HL-60/S4 treated with retinoic acid at 250 ng/mL for 4 days and 3 days (cell line): ENCODE measurements at regions not wholly inside any gene's neighbourhood (a gene's known extent, or its start where the extent isn't known, plus 50 kb on each side); places are given as distances from the start of the nearest gene placed in this dataset.

Experiments used
- in situ Hi-C: fragments of 300-500 bp; cut with MboI; formaldehyde crosslinking; loops from 2 replicates; pipeline ENCODE4 v1.7.0; 2022; ENCODE audit warnings: low sequenced_read_pairs

DNA sequence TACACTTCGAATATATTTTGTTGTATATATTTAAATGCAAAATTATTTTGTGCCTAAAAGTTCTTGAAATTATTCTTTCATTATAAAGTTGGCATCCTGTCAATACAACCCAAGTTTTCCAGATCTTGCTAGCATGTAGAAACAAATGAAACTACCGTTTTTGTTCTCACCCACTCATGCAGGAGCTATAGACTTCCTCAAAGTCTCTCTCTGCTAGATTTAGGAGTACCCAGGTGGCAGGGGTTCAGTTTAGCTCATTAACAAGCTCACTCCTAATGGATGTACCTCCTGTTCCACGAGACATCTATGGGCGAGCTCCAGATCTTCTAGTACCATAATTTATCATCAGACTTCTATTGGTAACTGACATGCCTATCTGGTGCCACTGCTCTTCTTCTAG is 390.2 kb upstream of the POU3F1 start:
- in situ Hi-C loops = no loop called here

DNA sequence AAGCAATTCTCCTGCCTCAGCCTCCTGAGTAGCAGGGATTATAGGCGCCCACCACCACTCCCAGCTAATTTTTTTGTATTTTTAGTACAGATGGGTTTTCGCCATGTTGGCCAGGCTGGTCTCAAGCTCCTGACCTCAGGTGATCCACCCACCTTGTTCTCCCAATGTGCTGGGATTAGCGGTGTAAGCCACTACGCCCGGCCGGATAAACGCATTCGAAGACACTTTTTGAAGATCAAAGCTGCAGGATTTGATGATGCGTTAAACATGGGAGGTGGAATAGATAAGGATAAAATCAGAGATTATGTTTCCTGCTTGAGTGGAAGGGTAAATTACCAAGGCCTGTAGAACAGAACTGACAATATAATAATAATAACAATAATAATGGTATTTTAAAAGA is 389.4 kb upstream of the POU3F1 start:
- in situ Hi-C loops = no loop called here

DNA sequence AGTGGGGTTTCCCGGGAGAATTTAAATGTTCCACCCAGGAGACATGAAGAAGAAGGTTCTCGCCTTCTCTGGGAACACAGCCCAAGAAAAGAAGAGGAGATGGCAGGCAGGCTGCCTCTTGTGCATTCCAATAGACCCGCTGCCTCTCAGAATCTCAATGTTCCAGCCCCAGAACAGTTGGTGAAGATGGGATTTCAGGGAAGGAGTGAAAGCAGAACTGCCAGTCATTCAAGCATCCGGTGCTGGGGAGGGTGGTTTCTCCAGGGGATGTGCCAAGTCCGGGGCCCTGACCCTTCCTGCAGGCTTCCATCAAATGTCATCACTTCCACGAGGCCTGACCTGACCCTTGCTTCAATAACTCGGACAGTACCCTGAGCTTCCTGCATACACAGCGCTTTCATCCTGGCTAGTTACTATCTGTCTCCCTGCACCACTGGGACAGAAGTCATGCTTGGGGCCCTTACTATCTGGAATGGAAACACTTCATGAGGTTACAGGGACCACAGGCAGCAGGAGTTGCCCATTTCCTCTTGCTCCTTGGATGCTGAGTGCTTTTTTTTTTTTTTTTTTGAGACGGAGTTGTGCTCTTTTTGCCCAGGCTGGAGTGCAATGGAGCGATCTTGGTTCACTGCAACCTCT is 386.6 kb upstream of the POU3F1 start:
- in situ Hi-C loops = no loop called here

DNA sequence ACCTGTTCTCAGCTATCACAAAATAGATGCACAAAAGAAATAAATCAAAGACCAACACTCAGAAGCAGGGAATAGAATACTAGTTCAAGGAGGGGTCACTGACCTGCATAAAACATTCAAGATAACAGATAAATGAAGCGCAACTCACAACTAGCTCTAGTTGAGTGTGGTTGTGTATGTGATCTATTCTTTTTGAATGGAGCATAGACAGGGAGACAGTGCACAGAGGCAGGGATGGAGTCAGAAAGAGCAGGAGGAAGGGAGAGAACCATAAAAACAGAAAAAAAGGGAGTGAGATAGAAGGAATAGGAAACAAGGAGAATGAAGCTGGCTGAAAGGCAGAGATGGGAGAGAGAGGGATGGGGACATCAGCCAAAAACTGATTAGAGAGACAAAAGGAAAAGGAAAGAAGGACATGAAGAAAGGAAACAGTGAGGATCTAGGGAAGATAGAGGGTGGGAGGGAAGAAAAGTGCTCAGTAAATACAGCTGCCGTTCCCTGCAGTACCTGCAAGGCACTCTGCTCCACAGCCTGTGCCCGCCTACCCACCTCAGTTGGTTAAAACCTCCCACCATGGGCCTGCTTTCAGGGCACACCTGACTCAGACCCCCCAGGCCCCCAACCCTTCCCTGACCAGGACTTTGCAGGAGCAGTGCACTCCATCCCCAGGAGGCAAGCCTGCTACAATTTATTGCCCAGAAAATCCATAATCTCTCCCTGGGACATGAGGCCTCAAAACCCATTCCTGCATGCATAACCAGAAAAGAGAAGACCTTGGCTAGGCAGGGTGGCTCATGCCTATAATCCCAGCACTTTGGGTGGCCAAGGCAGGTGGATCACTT is 385.2 kb upstream of the POU3F1 start:
- in situ Hi-C loops = no loop called here

DNA sequence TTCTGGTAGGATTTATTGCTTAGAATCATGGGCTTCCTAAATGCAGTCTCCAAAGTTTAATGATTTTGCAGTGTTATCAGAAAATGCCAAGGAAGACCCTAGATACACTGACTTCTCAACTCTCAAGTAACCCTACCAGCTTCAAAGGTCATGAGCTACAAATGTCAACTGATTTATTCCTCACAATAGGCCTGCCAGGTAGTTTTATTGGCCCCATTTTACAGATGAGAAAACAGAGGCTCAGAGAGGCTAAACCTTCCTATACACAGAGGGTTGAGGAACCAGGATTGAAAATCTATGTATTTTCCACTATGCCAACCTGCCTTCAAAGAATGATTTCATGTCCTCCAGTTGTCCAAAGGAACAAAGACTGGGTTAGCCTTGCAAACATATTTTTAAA is 384.4 kb upstream of the POU3F1 start:
- in situ Hi-C loops = no loop called here

DNA sequence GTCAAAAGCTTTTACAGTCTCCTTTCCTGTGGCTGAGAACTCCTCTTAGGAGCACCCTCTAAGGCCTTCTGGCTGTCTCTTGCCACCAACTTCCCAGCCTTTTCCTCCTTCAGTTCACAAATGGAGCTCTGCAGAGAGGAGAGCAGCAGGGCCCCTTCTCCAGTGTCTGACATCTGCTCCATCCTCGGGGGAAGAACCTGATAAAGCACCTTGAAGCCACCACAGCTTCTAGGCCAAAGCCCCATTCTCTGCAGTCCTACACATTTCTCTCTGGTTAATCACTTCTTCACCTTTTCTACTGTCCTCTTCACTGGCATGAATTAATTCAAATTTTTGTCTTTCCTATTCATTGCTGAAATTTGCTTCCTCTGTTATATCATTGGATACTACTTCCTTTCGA is 378.1 kb upstream of the POU3F1 start:
- in situ Hi-C loops = no loop called here

DNA sequence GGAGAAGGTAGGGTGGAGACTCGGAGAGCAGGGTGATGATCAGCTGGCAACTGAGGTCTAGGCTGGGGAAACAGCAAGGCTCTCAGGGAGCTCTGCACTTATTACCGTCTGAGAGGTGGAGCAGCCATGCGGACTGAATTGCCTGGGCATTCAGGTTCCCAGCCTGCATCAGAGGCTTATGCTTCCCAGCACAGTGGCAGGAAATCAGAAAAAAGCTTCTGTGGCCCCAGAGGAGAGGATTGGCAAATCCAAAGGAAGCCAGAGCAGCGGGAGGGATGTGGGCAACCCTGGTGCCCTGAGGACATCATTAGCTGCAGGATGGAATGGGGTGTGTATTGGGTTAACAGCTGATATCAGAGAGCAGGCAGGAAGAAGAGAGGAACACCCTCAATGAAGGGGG is 374.1 kb upstream of the POU3F1 start:
- in situ Hi-C loops = no loop called here

DNA sequence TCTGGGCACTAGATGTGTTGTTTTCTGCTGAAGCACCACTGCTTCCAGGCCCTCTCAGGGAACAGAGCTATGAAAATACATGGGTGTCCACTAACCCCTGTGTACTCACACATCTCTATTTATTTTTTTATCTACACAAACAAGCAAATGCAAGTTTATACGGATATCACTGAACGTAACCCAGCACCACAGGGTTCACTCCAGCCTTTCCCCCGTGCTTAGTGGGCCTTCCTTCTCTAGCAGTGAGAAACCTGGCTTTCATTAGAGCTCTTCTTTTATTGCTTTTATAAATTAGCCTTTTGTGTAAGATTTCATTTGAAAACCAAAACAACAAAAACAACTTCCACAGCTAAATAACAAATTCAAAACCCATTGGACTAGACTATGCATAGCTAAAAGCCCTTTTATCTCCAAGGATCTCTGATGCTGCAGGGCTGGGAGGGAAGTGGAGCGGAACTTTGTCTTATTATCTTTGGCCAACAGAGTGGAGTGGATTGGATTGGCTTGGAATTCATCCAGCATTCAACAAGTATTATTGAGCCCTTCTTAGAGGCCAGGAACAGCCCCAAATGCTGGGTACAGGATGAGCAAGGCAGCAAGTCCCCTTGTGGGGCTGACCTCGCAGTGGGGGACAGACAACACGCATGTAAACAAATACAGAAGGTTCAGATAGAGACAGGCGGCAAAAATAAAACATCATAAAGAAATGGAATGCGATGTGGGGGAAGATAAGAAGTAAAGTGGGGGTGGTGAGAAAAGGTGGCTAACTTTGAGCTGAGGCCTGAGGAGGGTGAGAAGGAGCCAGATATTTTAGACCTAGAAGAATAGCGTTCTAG is 371.8 kb upstream of the POU3F1 start:
- in situ Hi-C loops = no loop called here

DNA sequence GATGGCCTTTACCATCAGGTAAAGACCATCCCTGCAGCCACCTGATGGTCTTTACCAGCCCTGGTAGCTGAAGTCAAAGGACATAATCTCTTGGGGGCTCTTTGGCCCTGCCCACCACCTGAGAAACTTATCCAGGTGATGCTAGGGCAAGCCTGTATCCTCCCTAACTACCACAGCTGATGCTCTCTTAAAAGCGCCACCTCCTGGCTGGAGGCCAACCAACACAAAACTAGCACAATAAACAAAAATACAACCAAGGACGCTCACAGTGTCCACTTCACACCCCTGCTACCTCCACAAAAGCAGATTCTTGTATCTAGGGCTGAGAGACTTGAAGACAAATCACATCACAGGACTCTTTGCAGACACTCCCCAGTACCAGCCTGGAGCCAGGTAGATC is 357.1 kb upstream of the POU3F1 start:
- in situ Hi-C loops = no loop called here

DNA sequence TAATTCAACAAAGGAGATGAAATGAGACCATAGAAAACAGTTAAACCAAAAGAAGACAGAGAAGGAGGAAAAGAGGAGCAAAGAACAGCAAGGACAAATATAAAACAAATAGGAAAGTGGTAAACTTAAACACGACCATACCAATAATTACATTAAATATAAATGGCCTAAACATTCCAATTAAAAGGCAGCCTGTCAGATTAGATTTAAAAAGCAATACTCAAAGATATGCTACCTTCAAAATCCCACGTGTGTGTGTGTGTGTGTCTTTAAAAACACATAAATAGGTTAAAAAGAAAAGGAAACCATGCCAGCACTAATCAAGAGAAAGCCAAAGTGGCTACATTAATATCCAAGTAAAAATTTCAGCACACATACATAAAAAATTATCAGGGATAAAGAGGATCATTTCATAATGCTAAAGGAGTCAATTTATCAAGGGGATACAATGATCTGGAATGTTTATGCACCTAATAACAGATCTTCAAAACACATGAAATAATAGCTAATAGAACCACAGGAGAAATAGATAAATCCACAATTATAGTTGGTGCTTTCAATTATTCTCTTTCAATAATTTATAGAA is 355.7 kb upstream of the POU3F1 start:
- in situ Hi-C loops = no loop called here

DNA sequence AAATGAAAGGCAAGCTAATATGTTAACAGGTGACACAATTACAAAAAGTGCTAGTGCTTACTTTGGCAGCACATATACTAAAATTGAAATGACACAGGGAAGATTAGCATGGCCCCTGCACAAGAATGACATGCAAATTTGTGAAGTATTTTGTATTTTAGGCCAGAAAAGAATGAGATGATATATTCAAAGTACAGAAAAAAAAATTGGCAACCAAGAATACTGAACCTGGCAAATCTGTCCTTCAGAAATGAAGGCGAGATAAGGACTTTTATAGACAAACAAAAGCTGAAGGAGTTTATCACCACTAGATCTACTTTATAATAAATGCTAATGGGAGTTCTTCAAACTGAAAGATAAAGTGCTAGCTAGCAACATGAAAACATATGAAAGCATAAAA is 350.0 kb upstream of the POU3F1 start:
- in situ Hi-C loops = no loop called here

DNA sequence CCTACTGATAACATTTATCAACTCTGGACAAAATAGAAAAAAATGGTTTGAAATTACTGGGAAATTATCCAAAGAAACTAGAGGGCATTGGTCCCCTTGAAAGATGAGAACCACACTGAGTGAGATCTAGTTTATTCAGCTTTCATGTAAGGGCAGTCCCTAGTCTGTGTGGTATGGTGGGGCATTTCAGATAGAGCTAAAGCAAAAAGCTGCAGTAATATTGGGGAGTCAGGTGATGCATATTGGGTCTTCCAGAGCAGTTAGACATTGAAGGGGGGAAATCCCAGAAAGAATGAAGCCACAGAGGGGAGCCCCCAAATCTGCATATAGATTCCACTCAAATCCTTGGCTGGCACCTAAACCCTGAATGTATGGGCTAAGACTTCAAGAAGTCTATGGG is 347.7 kb upstream of the POU3F1 start:
- in situ Hi-C loops = no loop called here

DNA sequence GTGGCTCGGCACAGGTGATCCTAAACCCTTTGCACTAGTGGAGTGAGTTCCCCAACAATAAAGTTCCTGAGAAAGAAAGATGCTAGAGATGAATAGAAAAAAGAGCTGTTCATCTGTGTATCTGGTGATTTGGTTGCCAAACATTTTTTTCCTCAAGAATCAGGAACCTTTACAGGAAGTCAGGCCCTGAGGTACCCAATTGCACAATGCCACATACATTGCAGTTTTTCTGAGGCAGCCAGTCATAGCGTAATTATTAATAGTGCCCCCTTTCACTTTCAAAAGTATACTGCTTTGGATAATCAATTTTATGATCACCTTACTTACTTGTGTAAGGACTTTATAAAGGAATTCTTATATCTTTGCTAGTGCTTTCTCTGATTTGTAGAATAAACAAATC is 346.3 kb upstream of the POU3F1 start:
- in situ Hi-C loops = no loop called here

DNA sequence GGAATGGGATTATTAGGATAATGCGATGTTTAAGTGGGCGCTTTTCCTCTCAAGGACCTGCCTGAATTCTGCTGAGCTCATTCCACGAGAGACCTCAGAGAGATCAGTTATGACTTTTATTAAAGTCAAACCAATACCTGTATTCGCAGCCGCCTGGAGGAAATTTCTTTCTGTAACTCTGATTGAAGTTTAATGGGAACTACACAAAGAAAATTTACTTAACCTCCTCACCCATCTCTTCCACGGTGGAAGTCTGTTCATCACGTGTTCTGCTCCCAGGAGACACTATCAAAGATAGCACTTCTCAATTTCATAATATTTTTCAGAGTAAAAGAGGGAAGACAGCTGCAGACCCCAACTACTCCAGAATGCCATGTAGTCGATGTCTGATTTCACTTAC is 334.7 kb upstream of the POU3F1 start:
- in situ Hi-C loops = no loop called here

DNA sequence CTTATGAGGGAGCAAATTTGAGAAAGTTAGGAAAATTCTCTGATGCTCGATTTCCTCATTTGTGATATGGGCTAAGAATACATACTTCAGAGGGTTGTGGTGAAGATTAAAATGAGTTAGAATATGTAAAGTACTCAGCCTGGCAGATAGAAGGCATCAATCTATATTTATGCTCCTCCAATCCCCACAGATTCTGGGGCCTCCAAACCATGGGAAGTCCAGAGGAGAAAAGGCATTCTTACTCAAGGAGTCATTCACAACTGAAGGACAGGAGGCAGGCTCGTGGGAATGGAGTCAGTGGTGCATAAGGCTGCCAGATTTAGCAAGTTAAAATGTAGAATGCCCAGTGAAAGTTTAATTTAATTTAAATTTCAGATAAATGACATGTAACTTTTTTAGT is 330.0 kb upstream of the POU3F1 start:
- in situ Hi-C loops = no loop called here

DNA sequence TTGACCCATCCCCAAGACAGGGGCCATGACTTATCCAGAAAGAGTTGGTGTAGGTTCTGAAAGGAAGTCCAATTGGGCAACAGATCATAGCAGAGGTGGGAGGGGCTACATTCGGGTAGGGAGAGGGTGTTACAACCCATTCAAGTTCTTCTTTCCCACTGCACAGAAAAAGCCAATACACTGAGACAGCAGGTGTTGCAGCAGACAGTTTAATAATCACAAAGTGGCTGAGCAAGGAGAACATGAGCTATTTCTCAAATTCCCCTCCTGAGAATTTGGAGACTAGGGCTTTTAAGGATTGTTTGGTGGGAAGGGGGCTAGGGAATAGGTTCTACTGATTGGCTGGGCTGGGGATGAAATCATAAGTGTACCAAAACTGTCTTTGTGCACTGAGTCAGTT is 328.4 kb upstream of the POU3F1 start:
- in situ Hi-C loops = no loop called here

DNA sequence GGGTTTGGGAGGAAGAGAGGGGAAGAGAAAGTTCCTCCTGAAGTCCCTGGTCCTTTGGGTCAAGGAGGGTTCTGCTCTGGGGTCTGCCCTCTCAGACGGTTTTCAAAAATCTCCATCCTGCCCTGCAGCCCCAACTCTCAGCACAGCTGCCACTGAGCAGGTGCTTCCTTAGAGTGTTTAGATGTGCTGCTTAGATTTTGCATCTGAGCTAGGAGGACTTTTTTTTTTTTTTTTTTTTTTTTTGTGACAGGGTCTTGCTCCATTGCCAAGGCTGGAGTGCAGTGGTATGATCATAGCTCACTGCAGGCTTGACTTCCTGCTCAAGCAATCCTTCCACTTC is 324.9 kb upstream of the POU3F1 start:
- in situ Hi-C loops = no loop called here

DNA sequence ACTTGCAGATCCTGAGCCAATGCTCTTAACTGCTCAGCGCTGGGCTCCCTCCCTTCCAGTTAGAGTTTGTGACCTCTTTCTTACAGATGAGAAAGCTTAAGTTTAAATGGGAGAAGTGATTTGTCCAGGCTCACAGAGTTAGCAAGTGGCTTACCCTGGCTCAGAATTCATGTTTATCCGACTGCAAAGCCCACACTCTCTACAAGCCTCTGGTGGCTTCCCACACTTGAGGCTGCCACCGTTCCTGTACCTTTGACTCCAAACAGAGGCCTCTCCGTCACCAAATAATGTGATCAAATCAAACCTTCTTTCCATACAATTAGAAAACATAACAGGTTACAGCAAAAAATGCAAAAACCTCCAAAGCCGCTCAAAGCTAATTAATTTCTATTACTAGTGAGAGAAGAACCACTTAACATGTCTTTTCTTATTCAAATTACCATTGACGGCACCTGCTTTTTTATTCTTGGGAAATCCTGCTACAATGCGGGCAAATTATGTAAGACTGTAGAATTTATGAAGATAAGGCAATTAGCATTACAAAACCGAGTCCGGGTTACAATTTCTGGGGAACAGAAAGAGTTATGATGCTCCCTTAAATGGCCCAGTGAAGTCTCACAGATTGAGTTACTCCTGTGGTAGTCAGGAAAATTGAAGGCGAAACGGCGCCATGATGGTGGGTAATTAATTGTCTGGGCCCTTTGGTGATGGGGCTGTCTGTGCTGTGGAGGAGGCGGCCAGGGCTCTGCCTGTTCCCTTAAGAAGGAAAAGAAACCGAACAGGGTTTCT is 324.3 kb upstream of the POU3F1 start:
- in situ Hi-C loops = no loop called here

DNA sequence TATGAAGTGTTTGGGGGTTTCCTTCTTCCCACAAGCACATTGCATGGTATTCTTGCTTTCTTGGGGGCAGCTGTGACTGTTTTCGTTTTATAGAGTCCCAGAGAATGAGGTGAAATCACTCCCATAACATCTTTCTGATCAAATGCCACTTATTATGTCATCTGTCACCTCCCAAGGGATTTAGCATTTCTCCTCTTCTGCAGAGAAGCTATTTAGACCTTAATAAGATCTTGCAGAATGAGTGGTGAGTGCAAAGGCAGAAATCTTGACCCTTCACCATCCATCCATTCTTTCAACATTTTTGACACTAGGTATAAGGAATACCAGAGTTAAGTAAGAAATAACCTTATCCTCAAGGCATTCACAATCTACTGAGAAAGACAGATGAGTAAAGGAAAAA is 318.6 kb upstream of the POU3F1 start:
- in situ Hi-C loops = no loop called here

DNA sequence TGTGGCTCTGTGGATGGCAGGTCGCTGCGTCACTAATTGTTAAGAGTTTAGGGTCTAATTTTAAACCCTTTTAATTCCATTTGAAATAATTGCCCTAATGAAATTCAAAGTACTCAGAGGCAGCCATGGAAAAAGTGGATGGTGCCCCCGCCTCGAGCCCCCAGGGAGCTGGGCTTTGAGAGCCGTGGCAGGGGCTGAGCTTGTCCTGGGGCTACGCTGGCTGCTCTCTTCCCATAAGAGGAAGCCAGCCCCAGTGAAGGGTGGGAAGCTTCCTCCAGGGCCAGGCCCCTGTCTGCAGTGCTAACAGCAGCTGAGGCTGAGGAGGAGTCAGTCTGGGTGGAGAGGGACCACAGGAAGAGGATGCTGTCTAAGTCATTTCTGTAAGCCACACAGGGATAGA is 315.0 kb upstream of the POU3F1 start:
- in situ Hi-C loops = no loop called here

DNA sequence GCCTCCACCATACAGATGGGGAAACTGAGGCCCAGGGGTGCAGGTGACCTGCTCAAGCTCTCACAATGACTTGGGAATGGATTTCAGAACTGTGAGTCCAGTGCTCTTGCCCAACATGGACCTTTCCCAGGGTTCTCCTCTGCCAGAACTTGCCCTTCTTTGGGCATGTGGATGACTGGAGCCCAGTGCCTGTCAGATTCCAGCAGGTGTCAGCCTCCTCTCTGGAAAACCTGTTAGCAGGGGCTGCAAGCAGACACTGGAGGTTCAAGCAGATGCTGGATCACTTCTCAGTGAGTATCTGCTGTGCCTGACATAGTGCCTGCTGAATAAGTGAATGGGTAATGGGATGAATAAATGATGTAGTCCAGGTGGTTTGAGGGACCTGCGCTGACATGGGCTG is 314.2 kb upstream of the POU3F1 start:
- in situ Hi-C loops = no loop called here
